PC-9 (cell line): ENCODE measurements at regions not wholly inside any gene's neighbourhood (a gene's known extent, or its start where the extent isn't known, plus 50 kb on each side); places are given as distances from the start of the nearest gene placed in this dataset.

ENCODE experiments used
- BruUV-seq: library from RNA; stranded (reverse); fragments of 400-500 nt; replicated peaks from 2 replicates; lab custom pipeline; 2021; lab: Mats Ljungman, UMichigan
- CTCF ChIA-PET: fragments of 300-600 bp; sonication (Branson Sonifier 250); formaldehyde crosslinking; loops from one replicate; lab custom pipeline; 2022; ENCODE audit warnings: antibody characterized with exemption; lab: Charles Lee
- POLR2A ChIA-PET: fragments of 300-600 bp; sonication (Branson Sonifier 250); formaldehyde crosslinking; loops from one replicate; lab custom pipeline; 2022; ENCODE audit warnings: antibody characterized with exemption; ENCODE audit not compliant: unreplicated experiment; lab: Charles Lee
- DNase-seq, 2 experiments: peaks; one replicate each; pipeline versions ENCODE4 v3.0.0 to v3.0.0-alpha.2; 2015 to 2022; ENCODE audit warnings: mixed read lengths in 1 of 2
- H2AFZ ChIP-seq: fragments of 200-600 bp; sonication (generic); 2 replicates; pipeline ENCODE4 v1.8.1; 2017; ENCODE audit warnings: antibody characterized with exemption
- H3F3A ChIP-seq: fragments of 200-600 bp; sonication (generic); 2 replicates; pipeline ENCODE4 v1.8.1; 2017; ENCODE audit warnings: antibody characterized with exemption, mild to moderate bottlenecking, low read depth; ENCODE audit not compliant: insufficient read depth
- H3K27ac ChIP-seq: fragments of 200-600 bp; sonication (generic); 2 replicates; pipeline ENCODE4 v1.6.1; 2016; ENCODE audit warnings: mixed run types
- H3K27me3 ChIP-seq: fragments of 200-600 bp; sonication (generic); 2 replicates; pipeline ENCODE4 v1.6.1; 2016; ENCODE audit warnings: low read depth, mixed run types; ENCODE audit not compliant: insufficient read depth
- H3K36me3 ChIP-seq: fragments of 200-600 bp; sonication (generic); 2 replicates; pipeline ENCODE4 v1.6.1; 2016; ENCODE audit warnings: low read depth, mixed run types
- H3K4me1 ChIP-seq: fragments of 200-600 bp; sonication (generic); replicated peaks from 2 replicates; pipeline ENCODE4 v1.6.1; 2016; ENCODE audit warnings: mixed run types; ENCODE audit not compliant: insufficient read depth
- H3K4me2 ChIP-seq: fragments of 200-600 bp; sonication (generic); 2 replicates; pipeline ENCODE4 v1.6.1; 2017; ENCODE audit warnings: mixed run types
- H3K4me3 ChIP-seq: fragments of 200-600 bp; sonication (generic); 2 replicates; pipeline ENCODE4 v1.6.1; 2016; ENCODE audit warnings: mixed run types
- H3K79me2 ChIP-seq: fragments of 200-600 bp; sonication (generic); 2 replicates; pipeline ENCODE4 v1.6.1; 2017; ENCODE audit warnings: low read depth, mixed run types
- H3K9me2 ChIP-seq: fragments of 200-600 bp; sonication (generic); 2 replicates; pipeline ENCODE4 v1.8.1; 2017; ENCODE audit warnings: mild to moderate bottlenecking; ENCODE audit not compliant: insufficient read depth
- H3K9me3 ChIP-seq: fragments of 200-600 bp; sonication (generic); 2 replicates; pipeline ENCODE4 v1.8.1; 2016; ENCODE audit warnings: low read depth; ENCODE audit not compliant: insufficient read depth
- H4K20me1 ChIP-seq: fragments of 200-600 bp; sonication (generic); 2 replicates; pipeline ENCODE4 v1.8.1; 2017; ENCODE audit not compliant: insufficient read depth
- CTCF ChIP-seq: fragments of 200-600 bp; sonication (generic); conservative IDR thresholded peaks from 2 replicates; pipeline ENCODE4 v1.6.1; 2017; ENCODE audit warnings: mixed run types, antibody characterized with exemption, mild to moderate bottlenecking, moderate library complexity
- EZH2 ChIP-seq: fragments of 200-600 bp; sonication (generic); IDR thresholded peaks from 2 replicates; pipeline ENCODE4 v1.8.0; 2017; ENCODE audit warnings: antibody characterized with exemption, low read depth
- intact Hi-C: fragments of 100-400 bp; cut with micrococcal nuclease; formaldehyde crosslinking; loops from one replicate; pipeline ENCODE4 v1.10.0; 2022; ENCODE audit not compliant: unreplicated experiment

- no peak for TF ChIP-seq EZH2
- no peak for TF ChIP-seq CTCF
- H3K36me3 ChIP-seq = no peaks in the 10 kb centered on the region
- no peaks in the 10 kb centered on the region for H3K4me1 ChIP-seq
- no peak overlapping the region for H2AFZ ChIP-seq
- H3F3A ChIP-seq = no peaks in the 10 kb centered on the region
- BruUV-seq = no TSS peak
- no peaks in the 10 kb centered on the region for H3K9me2 ChIP-seq
- intact Hi-C loops = no loop called here
- no peak overlapping the region for H3K4me2 ChIP-seq
- H3K4me3 ChIP-seq = no peak overlapping the region
- peaks cover 24% of the 10 kb centered on the region for H3K27me3 ChIP-seq
- no peak overlapping the region for H3K27ac ChIP-seq
- ChIA-PET POLR2A (no interaction called here), CTCF (no interaction called here)
- DNase-seq = no peak
- H4K20me1 ChIP-seq = no peaks in the 10 kb centered on the region
- no peaks in the 10 kb centered on the region for H3K79me2 ChIP-seq
- H3K9me3 ChIP-seq = no peaks in the 10 kb centered on the region
Measured at GRCh38 chr2:75852639-75853038, 141.9 kb upstream of the GCFC2 start.

- no peaks in the 10 kb centered on the region for H3F3A ChIP-seq
- ChIA-PET CTCF (no interaction called here), POLR2A (no interaction called here)
- no peaks in the 10 kb centered on the region for H3K9me3 ChIP-seq
- H4K20me1 ChIP-seq = no peaks in the 10 kb centered on the region
- H3K79me2 ChIP-seq = no peaks in the 10 kb centered on the region
- BruUV-seq = no TSS peak
- H3K27ac ChIP-seq = no peak overlapping the region
- intact Hi-C loops = no loop called here
- TF ChIP-seq EZH2 (no peak), CTCF (no peak)
- H3K36me3 ChIP-seq = no peaks in the 10 kb centered on the region
- H2AFZ ChIP-seq = no peak overlapping the region
- no peak overlapping the region for H3K4me3 ChIP-seq
- no peak for DNase-seq
- no peaks in the 10 kb centered on the region for H3K4me1 ChIP-seq
- H3K27me3 ChIP-seq = peaks cover 24% of the 10 kb centered on the region
- H3K4me2 ChIP-seq = no peak overlapping the region
- no peaks in the 10 kb centered on the region for H3K9me2 ChIP-seq
Measured at GRCh38 chr2:75846683-75847190, 136.0 kb upstream of the GCFC2 start.

GRCh38 chr2:75844651-75845050, 133.9 kb upstream of the GCFC2 start:
- ChIA-PET POLR2A (no interaction called here), CTCF (no interaction called here)
- H3K27ac ChIP-seq = no peak overlapping the region
- no peaks in the 10 kb centered on the region for H3K9me3 ChIP-seq
- H3F3A ChIP-seq = no peaks in the 10 kb centered on the region
- no peaks in the 10 kb centered on the region for H3K36me3 ChIP-seq
- no peak overlapping the region for H2AFZ ChIP-seq
- H3K9me2 ChIP-seq = no peaks in the 10 kb centered on the region
- intact Hi-C loops = no loop called here
- TF ChIP-seq CTCF (no peak), EZH2 (no peak)
- peaks cover 6% of the 10 kb centered on the region; the same call in 1 of the 2 replicates for H3K27me3 ChIP-seq
- no peak for DNase-seq
- no peaks in the 10 kb centered on the region for H3K79me2 ChIP-seq
- H4K20me1 ChIP-seq = no peaks in the 10 kb centered on the region
- no peaks in the 10 kb centered on the region for H3K4me1 ChIP-seq
- H3K4me2 ChIP-seq = no peak overlapping the region
- no TSS peak for BruUV-seq
- no peak overlapping the region for H3K4me3 ChIP-seq
